ENCODE measurements at regions not wholly inside any gene's neighbourhood (a gene's known extent, or its start where the extent isn't known, plus 50 kb on each side); places are given as distances from the start of the nearest gene placed in this dataset.

DNA sequence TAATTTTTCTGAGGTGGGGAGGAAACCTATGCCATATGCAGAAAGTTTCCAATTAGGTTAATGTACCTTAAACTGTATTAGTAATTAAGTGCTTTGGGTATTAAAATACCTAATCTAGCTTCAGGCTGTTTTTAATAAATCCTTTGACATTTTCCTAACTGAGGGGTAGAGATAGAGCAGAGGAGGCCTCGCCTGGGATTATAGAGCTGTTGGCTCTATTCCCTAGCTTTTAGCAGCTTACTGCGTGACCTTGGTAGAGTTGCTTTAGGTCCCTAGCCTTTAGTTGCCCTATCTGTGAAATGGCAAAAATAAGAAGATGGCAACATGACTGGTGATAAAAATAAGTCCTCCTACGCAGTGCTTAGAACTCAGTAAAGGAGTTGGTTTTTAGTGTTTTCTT lies 621.0 kb downstream of the LMO4 start:
- H3K27ac ChIP-seq (ENCODE audit: low read depth, low read length): no peak overlapping the region
- no peak overlapping the region for H3K4me3 ChIP-seq (ENCODE audit: low read length in 2 of 2)
- no peaks in the 10 kb centered on the region for H3K9me3 ChIP-seq (ENCODE audit: control insufficient read depth in 1 of 2, low read length in 2 of 2)
- no peak for DNase-seq
- H3K4me1 Mint-ChIP-seq: no peaks in the 10 kb centered on the region
- no peaks in the 10 kb centered on the region for H3K36me3 ChIP-seq (ENCODE audit: insufficient read depth, low read length)
- H3K4me3 Mint-ChIP-seq: no peak overlapping the region
- no peaks in the 10 kb centered on the region for H3K27me3 ChIP-seq (ENCODE audit: insufficient read depth, low read length)
- H3K4me1 ChIP-seq (ENCODE audit: insufficient read depth, low read length): no peaks in the 10 kb centered on the region
- no peaks in the 10 kb centered on the region for H3K9me3 Mint-ChIP-seq
- no peak overlapping the region for H3K27ac Mint-ChIP-seq
- ChIA-PET POLR2A (ENCODE audit: partially characterized antibody) (no interaction called here), CTCF (ENCODE audit: partially characterized antibody) (interaction anchor here (1.4 kb wide), 2 partner anchors 624 to 657 kb away, joined by 3 to 4 read pairs; no protein-coding TSS in a partner anchor)
- peaks cover 18 to 22% of the 10 kb centered on the region in 2 donors for H3K27me3 Mint-ChIP-seq
- H3K36me3 Mint-ChIP-seq: no peaks in the 10 kb centered on the region
- intact Hi-C loops (cut with micrococcal nuclease): loop anchor here (5.0 kb wide), 1 partner anchor 817 kb away; no protein-coding TSS in a partner anchor

DNA sequence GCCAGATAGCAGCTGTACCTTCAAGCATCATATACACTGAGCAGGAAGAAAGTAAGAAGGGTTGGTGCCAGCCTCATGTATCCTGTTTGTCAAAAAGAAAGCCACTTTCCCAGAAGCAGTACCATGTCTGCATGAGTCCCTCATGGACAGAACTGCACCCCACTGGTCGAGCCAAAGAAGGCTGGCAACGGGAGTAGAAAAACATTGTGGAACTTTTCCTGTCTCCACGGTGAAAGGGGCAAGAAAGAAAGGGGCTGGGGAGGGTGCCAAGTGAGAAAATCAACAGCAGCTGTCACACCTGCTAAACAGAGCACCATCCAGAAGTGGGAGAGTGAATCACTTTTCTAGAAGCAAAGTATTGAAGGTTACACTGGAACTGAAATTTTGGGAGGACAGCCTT lies 621.7 kb downstream of the LMO4 start:
- Histone ChIP-seq H3K4me3 (ENCODE audit: low read length in 2 of 2) (no peak overlapping the region), H3K36me3 (ENCODE audit: insufficient read depth, low read length) (no peaks in the 10 kb centered on the region), H3K4me1 (ENCODE audit: insufficient read depth, low read length) (no peaks in the 10 kb centered on the region), H3K27me3 (ENCODE audit: insufficient read depth, low read length) (no peaks in the 10 kb centered on the region), H3K27ac (ENCODE audit: low read depth, low read length) (no peak overlapping the region), H3K9me3 (ENCODE audit: control insufficient read depth in 1 of 2, low read length in 2 of 2) (no peaks in the 10 kb centered on the region)
- intact Hi-C loops (cut with micrococcal nuclease): loop anchor here (5.0 kb wide), 1 partner anchor 818 kb away; no protein-coding TSS in a partner anchor
- Mint-ChIP-seq H3K9me3 (no peaks in the 10 kb centered on the region), H3K4me1 (no peaks in the 10 kb centered on the region), H3K27ac (no peak overlapping the region), H3K27me3 (peaks cover 15 to 22% of the 10 kb centered on the region in 2 donors), H3K36me3 (no peaks in the 10 kb centered on the region), H3K4me3 (peak overlapping the region in 1 of 8 donors; percentile 21)
- ChIA-PET POLR2A (ENCODE audit: partially characterized antibody) (no interaction called here), CTCF (ENCODE audit: partially characterized antibody) (interaction anchor here (1.4 kb wide), 2 partner anchors 624 to 657 kb away, joined by 3 to 4 read pairs; no protein-coding TSS in a partner anchor)
- no peak for DNase-seq

DNA sequence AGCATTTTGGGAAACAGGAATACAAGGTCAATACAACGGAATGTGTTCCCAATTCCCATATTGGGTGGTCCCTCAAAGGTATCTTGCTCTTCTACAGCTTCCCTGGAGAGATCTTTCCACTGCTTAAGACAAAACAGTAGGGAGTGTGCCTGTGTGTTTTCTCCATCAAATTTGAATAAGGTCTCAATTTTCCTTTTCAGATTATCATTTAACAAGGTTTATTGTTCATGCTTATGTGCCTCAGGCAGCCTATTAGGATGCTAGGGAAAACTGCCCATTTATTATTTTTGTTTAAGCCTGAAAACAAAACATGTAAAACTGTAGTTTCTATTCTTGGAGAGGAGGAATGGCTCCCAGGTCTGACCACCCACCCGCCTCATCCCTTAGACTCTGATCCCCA lies 622.7 kb downstream of the LMO4 start:
- no peaks in the 10 kb centered on the region for H3K9me3 ChIP-seq (ENCODE audit: control insufficient read depth in 1 of 2, low read length in 2 of 2)
- DNase-seq: no peak
- H3K27me3 ChIP-seq (ENCODE audit: insufficient read depth, low read length): no peaks in the 10 kb centered on the region
- Mint-ChIP-seq H3K27me3 (peaks cover 17 to 22% of the 10 kb centered on the region in 2 donors), H3K4me1 (no peaks in the 10 kb centered on the region), H3K36me3 (no peaks in the 10 kb centered on the region), H3K4me3 (no peak overlapping the region), H3K27ac (no peak overlapping the region), H3K9me3 (no peaks in the 10 kb centered on the region)
- intact Hi-C loops (cut with micrococcal nuclease): loop anchor here (5.0 kb wide), 1 partner anchor 819 kb away; no protein-coding TSS in a partner anchor
- no peaks in the 10 kb centered on the region for H3K36me3 ChIP-seq (ENCODE audit: insufficient read depth, low read length)
- POLR2A ChIA-PET (ENCODE audit: partially characterized antibody): no interaction called here
- H3K4me1 ChIP-seq (ENCODE audit: insufficient read depth, low read length): no peaks in the 10 kb centered on the region
- H3K27ac ChIP-seq (ENCODE audit: low read depth, low read length): no peak overlapping the region
- no peak overlapping the region for H3K4me3 ChIP-seq (ENCODE audit: low read length in 2 of 2)
- CTCF ChIA-PET (ENCODE audit: partially characterized antibody): interaction anchor here (3.8 to 3.9 kb wide), 2 partner anchors 625 to 658 kb away, joined by 48 to 75 read pairs; partner anchors contain the start of gene LMO4

DNA sequence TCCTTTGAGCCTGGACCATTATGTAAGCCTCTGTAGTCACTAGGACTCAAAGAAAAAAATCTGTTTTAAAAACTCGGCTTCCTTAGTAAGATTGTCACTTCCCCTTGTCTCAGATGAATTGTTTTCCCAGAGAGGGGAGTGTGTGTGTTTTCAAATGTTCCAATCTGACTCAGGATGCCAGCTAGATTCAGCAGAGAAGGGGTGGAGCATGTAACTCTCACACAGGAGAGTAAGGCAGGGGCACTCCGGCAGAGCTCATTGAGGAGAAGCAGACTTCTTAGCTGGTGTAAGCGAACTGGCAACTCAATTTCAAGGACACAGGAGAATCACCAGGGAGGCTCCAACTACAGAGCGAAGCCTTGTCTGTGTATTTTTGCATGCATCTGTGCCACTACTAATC lies 623.2 kb downstream of the LMO4 start:
- POLR2A ChIA-PET (ENCODE audit: partially characterized antibody): no interaction called here
- intact Hi-C loops (cut with micrococcal nuclease): loop anchor here (5.0 kb wide), 1 partner anchor 820 kb away; no protein-coding TSS in a partner anchor
- Histone ChIP-seq H3K27ac (ENCODE audit: low read depth, low read length) (no peak overlapping the region), H3K27me3 (ENCODE audit: insufficient read depth, low read length) (no peaks in the 10 kb centered on the region), H3K4me3 (ENCODE audit: low read length in 2 of 2) (no peak overlapping the region), H3K4me1 (ENCODE audit: insufficient read depth, low read length) (no peaks in the 10 kb centered on the region), H3K36me3 (ENCODE audit: insufficient read depth, low read length) (no peaks in the 10 kb centered on the region), H3K9me3 (ENCODE audit: control insufficient read depth in 1 of 2, low read length in 2 of 2) (no peaks in the 10 kb centered on the region)
- H3K36me3 Mint-ChIP-seq: no peaks in the 10 kb centered on the region
- no peak overlapping the region for H3K27ac Mint-ChIP-seq
- H3K4me1 Mint-ChIP-seq: no peaks in the 10 kb centered on the region
- H3K9me3 Mint-ChIP-seq: no peaks in the 10 kb centered on the region
- peaks cover 17 to 22% of the 10 kb centered on the region in 2 donors for H3K27me3 Mint-ChIP-seq
- no peak overlapping the region for H3K4me3 Mint-ChIP-seq
- DNase-seq: no peak
- CTCF ChIA-PET (ENCODE audit: partially characterized antibody): interaction anchor here (1.1 to 3.9 kb wide), 3 partner anchors 33 to 658 kb away, joined by 3 to 75 read pairs (median 48); partner anchors contain the start of gene LMO4

DNA sequence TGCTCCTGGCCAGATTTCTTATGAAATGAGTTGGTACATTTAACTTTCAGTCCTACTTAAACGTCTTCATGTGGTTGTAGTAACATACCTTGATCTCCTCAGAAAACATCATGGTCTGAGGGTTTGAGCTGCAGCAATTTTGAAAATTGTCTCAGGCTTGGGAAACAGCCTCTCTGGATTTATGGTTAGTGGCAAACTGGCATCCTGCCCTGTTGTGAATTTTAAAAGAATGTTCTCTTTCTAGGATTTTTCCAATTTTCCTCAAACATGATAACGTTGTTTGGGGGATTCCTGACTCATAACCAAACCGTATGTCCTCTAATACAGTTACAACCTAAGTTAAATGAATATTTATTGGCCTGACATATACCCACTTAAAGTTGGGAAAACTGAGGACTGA lies 624.4 kb downstream of the LMO4 start:
- H3K4me1 Mint-ChIP-seq: no peaks in the 10 kb centered on the region
- no peaks in the 10 kb centered on the region for H3K9me3 ChIP-seq (ENCODE audit: control insufficient read depth in 1 of 2, low read length in 2 of 2)
- no peak overlapping the region for H3K4me3 ChIP-seq (ENCODE audit: low read length in 2 of 2)
- H3K27ac Mint-ChIP-seq: no peak overlapping the region
- no peaks in the 10 kb centered on the region for H3K36me3 Mint-ChIP-seq
- no peaks in the 10 kb centered on the region for H3K27me3 ChIP-seq (ENCODE audit: insufficient read depth, low read length)
- no peak overlapping the region for H3K27ac ChIP-seq (ENCODE audit: low read depth, low read length)
- H3K4me1 ChIP-seq (ENCODE audit: insufficient read depth, low read length): no peaks in the 10 kb centered on the region
- H3K27me3 Mint-ChIP-seq: peaks cover 17 to 24% of the 10 kb centered on the region in 2 donors
- no peak for DNase-seq
- CTCF ChIA-PET (ENCODE audit: partially characterized antibody): interaction anchor here (0.6 to 3.9 kb wide), 19 partner anchors 8 to 824 kb away, joined by 3 to 75 read pairs (median 6); partner anchors contain the start of gene LMO4
- H3K4me3 Mint-ChIP-seq: no peak overlapping the region
- no peaks in the 10 kb centered on the region for H3K36me3 ChIP-seq (ENCODE audit: insufficient read depth, low read length)
- POLR2A ChIA-PET (ENCODE audit: partially characterized antibody): no interaction called here
- H3K9me3 Mint-ChIP-seq: no peaks in the 10 kb centered on the region
- intact Hi-C loops (cut with micrococcal nuclease): loop anchor here (1.0 to 5.0 kb wide), 2 partner anchors 660 to 821 kb away; no protein-coding TSS in a partner anchor

DNA sequence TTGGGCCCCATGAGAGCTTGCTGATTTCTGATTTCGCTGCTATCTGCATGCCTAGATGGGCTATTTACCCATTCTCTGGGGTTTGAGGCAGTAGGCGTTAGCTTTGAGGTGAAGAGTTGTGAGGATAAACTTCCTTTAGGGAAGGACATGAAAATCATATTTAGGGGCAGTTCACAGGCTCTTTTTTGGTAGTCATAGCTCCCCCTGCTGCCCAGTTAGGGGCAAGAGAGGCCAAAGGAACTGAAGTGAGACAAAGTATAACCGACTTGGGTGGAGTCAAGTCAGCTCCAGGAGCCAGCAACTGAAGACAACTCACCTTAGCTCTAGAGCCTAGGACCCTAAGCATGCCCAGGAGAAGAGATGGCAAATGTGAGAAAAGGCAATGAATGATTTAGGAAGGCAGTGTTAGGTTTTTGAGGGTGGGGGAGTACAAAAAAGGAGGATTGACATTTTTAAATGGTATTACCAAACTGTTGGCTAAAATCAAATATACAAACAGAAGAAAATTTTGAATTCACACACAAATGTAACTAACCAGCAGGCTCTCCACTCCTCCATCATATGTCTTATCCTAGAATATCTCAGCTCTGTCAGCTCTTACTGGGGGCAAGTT lies 625.2 kb downstream of the LMO4 start:
- no peaks in the 10 kb centered on the region for H3K36me3 ChIP-seq (ENCODE audit: insufficient read depth, low read length)
- H3K4me3 ChIP-seq (ENCODE audit: low read length in 2 of 2): no peak overlapping the region
- Mint-ChIP-seq H3K9me3 (no peaks in the 10 kb centered on the region), H3K27me3 (peaks cover 13 to 20% of the 10 kb centered on the region in 2 donors), H3K4me1 (no peaks in the 10 kb centered on the region), H3K4me3 (no peak overlapping the region), H3K36me3 (no peaks in the 10 kb centered on the region), H3K27ac (no peak overlapping the region)
- no peaks in the 10 kb centered on the region for H3K27me3 ChIP-seq (ENCODE audit: insufficient read depth, low read length)
- H3K4me1 ChIP-seq (ENCODE audit: insufficient read depth, low read length): no peaks in the 10 kb centered on the region
- no peaks in the 10 kb centered on the region for H3K9me3 ChIP-seq (ENCODE audit: control insufficient read depth in 1 of 2, low read length in 2 of 2)
- intact Hi-C loops (cut with micrococcal nuclease): loop anchor here (1.0 to 5.0 kb wide), 2 partner anchors 661 to 822 kb away; no protein-coding TSS in a partner anchor
- peak in 4 of 5 donors; percentile 49 to 55 (median 51) for DNase-seq
- H3K27ac ChIP-seq (ENCODE audit: low read depth, low read length): no peak overlapping the region
- CTCF ChIA-PET (ENCODE audit: partially characterized antibody): interaction anchor here (0.6 to 3.9 kb wide), 23 partner anchors 9 to 825 kb away, joined by 3 to 75 read pairs (median 4); partner anchors contain the start of gene LMO4
- POLR2A ChIA-PET (ENCODE audit: partially characterized antibody): interaction anchor here (0.8 kb wide), 1 partner anchor 626 kb away, joined by 3 read pairs; no protein-coding TSS in a partner anchor

DNA sequence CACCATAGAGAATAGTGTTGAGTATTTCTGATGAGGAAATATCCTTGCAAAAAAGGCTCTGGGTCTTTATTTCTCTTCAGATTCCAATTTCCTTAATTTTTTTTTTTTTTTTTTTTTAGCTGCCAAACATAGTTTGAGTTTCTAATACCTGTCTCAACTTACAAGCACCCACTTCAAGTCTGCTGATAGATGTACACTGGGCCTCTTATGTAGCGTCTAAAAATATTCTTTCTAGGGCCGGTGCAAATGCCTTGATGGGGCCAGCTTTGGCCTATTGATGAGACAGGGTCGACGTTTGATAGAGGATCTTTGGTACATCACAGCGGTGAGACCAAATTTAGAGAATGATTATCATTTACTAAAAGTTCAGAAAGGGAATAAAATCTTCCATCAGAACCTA lies 626.4 kb downstream of the LMO4 start:
- DNase-seq: no peak
- intact Hi-C loops (cut with micrococcal nuclease): no loop called here
- Histone ChIP-seq H3K27ac (ENCODE audit: low read depth, low read length) (no peak overlapping the region), H3K4me3 (ENCODE audit: low read length in 2 of 2) (no peak overlapping the region), H3K27me3 (ENCODE audit: insufficient read depth, low read length) (no peaks in the 10 kb centered on the region), H3K9me3 (ENCODE audit: control insufficient read depth in 1 of 2, low read length in 2 of 2) (no peaks in the 10 kb centered on the region), H3K4me1 (ENCODE audit: insufficient read depth, low read length) (no peaks in the 10 kb centered on the region), H3K36me3 (ENCODE audit: insufficient read depth, low read length) (no peaks in the 10 kb centered on the region)
- ChIA-PET CTCF (ENCODE audit: partially characterized antibody) (interaction anchor here (0.7 to 3.9 kb wide), 6 partner anchors 11 to 1362 kb away, joined by 3 to 75 read pairs (median 6); partner anchors contain the start of gene LMO4), POLR2A (ENCODE audit: partially characterized antibody) (no interaction called here)
- no peak overlapping the region for H3K4me3 Mint-ChIP-seq
- no peaks in the 10 kb centered on the region for H3K9me3 Mint-ChIP-seq
- H3K4me1 Mint-ChIP-seq: no peaks in the 10 kb centered on the region
- H3K36me3 Mint-ChIP-seq: no peaks in the 10 kb centered on the region
- peak overlapping the region in 1 of 7 donors; percentile 28 for H3K27ac Mint-ChIP-seq
- peaks cover 12 to 21% of the 10 kb centered on the region in 2 donors for H3K27me3 Mint-ChIP-seq

Measured in CD4-positive, alpha-beta memory T cell (primary cell).